Esophagus mucosa (tissue), 1 donor: ENCODE measurements at regions not wholly inside any gene's neighbourhood (a gene's known extent, or its start where the extent isn't known, plus 50 kb on each side); places are given as distances from the start of the nearest gene placed in this dataset.

Source experiments
- ATAC-seq: fragments of 200-7000 bp; cut with Tn5 transposase; one replicate; pipeline ENCODE4 v1.9.1; 2020
- donor health status: DM: yes; HTN: yes; CAD: no.

DNA sequence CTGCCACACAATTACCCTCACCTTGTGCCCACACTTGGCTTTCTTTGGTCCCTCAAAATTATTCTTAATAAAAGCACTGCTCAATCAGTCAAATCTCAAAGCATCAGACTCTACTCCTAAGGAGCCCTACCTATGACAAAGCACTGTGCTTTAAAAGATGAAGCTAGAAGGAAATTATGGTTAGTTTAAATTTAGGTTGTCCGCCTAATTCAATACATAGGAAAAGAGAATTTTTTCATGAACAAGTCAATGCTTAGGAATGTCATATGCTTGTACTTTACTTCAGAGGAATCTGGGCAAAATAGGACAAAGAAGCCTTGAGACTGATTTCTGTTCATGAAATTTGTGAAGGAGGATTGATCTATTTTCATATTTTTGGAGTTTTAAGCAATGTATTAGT lies 726.4 kb upstream of the CDH2 start:
- no peak for ATAC-seq

DNA sequence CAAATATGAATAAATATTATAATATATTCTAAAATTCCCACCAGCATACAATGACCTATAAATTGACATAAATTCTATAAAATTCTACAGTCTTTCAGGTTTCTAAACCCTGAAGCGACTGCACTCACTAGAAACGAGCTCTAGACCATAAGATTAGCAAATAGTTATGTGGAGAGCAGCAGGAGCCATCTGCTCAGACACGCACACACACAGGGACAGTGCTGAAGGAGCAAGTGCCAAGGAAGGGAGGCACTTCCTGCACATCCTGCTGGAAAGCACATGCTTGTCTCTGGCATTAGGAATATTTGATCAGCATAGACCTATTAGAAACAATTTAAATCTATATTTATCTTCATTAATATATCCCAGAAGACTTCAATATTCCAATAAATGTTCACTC lies 713.9 kb upstream of the CDH2 start:
- no peak for ATAC-seq

DNA sequence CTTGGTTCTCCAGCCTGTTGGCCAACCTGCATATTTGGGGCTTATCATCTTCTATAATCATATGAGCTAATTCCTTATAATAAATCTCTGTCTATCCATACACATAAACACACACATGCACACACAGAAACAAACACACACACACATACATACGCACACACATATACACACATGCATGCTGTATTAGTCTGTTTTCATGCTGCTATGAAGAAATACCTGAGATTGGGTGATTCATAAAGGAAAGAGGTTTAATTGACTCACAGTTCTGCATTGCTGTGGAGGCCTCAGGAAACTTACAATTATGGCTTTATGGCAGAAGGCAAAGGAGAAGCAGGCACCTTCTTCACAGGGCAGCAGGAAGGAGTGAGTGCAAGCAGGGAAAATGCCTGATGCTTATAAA lies 707.4 kb upstream of the CDH2 start:
- ATAC-seq = no peak

DNA sequence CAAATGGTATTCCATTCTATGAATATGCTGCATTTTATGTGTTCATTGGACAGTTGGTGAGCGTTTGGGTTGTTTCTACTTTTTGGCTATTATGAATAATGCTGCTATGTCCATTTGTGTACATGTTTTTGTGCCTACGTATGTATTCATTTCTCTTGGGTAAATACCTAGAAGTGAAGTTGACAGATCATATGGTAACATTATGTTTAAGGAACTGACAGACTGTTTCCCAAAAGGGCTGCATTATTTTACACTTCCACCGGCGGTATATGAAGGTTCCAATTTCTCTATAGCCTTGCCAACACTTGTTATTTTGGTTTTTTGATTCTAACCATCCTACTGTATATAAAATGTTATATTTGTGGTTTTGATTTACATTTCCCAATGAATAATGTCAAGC lies 703.9 kb upstream of the CDH2 start:
- no peak for ATAC-seq

DNA sequence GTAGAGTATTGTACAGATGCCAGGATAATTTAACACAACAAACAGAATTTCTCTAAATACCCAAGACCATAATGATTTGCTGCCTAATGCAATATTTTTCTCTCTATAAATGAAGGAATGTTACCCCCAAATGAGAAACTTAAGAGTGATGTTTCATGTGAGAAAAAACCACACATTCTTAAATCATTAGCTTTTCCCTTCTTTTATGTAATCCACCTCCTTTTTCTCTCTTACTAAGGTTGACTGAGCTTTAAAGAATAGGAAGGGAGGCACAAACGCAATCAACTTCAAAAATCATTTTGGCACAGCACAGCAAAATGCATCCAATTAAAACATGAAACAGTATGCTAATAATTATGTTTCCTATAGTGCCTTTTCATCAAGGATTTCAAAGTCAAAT lies 698.1 kb upstream of the CDH2 start:
- no peak for ATAC-seq

DNA sequence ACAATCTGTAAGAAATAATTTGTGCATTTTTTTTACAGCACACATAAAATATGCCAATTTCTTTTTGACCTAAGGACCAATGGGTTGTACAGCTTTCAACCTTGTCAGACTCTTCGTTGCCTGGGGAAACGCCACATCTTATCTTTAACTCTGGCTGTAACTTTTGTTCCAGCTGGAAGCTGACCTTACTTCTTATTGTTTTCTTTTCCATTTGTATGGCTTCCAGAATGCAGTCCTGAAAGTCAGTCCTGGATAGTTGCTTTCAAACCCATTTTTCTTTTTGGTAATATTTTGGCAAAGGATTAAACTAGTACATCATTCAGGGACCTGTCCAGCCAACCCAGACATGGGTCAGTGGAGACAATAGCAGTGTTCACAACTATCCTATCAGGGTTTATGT lies 686.5 kb upstream of the CDH2 start:
- ATAC-seq = no peak

DNA sequence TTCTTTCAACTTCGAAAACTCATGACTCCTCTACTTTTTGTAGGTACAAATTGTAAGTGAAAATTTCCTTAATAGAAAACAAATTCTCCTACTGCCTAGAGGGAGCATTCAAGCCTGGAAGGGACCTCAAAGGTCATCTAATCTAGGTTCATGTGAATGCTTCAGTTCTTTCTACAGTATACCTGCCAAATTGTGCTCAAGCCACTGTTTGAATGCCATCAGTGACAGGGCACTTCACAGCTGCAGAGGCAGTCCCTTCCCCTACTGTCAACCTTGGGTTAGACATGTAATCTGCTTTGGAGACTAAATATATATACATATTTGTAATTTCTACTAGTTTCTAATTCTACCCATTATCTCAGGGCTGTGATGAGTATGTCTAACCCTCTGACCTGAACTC lies 681.3 kb upstream of the CDH2 start:
- no peak for ATAC-seq

DNA sequence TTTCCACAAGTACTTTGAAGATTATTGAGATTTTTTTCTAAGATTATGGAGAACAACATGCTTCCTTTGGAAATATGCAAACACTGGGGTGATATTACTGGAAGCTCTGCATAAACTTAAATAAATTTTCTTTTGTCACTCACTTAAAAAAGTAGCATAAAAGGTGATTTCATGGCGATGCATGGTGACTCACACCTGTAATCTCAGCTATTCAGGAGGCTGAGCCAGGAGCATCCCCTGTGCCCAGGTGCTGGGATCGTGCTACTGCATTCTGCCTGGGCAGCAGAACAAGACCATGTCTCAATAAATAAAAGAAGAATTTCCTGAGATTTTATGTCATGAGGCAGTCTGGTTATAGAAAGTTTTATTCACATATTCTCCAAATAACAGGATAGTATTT lies 679.1 kb upstream of the CDH2 start:
- ATAC-seq = no peak

DNA sequence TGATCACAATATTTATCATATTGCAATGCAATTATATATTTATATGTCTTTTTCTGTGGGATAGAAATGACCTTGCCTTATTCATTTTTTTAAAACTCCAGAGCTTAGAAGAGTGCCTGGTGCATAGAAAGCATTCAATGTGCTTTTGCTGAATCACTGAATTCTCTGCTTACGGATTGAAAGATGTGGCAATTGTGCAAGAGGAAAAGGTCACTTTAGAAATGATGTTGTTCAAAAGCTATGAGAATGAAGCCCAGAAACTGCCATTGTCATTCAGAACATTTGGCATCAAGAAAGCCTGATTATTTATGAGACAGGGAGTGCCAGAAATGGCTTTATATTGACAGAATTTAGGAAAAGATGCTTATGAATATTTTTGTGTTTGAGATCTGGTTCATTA lies 678.6 kb upstream of the CDH2 start:
- ATAC-seq = no peak

DNA sequence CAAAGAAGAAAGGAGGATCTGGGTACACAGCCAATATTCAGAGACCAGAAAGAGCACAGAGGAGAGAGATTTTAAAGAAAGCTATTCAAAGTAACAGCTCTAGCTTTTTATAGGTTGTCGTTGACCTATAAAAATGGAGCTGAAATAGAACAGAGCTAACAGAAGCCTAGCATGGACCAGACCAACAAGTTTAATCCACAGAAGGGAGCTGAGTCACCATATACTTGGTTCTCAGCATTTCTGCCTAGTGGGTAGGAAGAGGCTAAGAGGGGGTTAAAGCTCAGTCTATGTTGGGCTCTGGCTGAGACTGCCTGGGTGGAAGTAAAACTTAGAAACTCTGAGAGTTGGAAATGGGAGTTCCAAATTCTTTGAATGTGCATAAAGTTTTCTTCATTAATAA lies 678.0 kb upstream of the CDH2 start:
- ATAC-seq = no peak

DNA sequence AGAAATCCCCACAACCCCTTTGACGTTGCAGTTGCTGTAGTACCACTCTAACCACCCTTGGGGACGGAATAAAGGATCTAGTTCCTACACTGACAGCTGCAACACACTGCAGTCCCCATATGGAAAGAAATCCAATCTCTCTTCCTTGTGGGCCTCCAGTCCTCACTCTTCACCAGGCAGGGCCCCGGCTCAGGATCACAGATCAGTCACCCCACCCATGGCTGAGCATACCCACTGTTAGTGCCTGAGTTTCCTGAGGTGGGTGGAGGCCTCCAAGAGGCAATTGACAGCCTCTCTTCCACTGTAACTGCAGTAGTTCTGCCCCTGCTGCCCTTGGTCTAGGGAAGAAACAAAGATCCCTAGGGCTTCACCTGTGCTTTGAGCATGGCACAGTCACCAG lies 670.0 kb upstream of the CDH2 start:
- ATAC-seq = no peak

DNA sequence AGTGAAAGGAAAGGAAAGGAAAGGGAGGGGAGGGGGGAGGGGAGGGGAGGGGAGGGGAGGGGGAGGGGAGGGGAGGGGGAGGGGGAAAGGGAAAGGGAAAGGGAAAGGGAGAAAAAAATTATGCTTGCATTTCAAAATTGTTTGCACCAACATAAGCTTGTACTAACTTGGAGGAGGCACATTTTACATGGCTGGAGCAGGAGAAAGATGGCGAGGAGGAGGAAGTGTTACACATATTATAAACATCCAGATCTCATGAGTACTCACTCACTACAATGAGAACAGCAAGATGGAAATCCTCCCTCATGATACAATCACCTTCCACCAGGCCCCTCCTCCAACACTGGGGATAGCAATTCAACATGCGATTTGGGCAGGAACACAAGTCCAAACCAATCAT lies 660.2 kb upstream of the CDH2 start:
- no peak for ATAC-seq

DNA sequence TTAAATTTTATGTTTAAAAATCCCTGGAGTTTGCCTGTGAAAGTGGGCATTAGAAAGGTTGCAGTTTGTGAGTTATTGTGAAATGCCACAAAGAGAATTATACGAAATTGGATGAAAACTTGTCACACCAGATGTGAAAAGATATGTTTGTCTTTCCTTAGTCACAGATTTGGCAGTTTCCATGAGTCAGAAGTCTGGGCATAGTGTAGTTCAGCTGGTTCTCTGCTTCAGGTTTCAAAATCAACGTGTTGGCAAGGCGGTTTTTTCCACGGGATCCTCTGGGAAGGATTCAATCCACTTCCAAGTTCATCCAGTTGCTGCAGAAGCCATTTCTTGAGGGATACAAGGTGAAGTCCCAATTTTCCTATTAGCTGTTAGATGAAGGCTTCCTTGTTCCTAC lies 658.0 kb upstream of the CDH2 start:
- ATAC-seq = no peak

DNA sequence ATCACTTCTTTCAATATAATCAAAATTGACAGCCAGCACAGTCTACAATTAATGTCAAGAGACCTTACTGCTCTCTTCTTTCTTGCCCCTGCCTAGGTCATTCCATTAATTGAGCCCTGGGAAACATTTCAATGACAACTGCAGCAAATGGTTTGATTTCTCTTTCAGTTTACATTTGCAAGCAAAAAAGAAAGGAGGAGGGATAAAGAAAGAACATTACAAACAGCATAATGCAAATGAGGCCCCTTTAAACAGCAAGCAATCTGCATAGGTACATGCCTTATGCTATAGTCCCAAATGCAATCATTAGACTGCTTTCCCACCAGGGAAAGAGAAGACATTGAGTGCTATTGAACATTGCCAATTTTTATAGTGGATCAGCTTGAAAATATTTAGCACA lies 655.0 kb upstream of the CDH2 start:
- ATAC-seq = no peak

DNA sequence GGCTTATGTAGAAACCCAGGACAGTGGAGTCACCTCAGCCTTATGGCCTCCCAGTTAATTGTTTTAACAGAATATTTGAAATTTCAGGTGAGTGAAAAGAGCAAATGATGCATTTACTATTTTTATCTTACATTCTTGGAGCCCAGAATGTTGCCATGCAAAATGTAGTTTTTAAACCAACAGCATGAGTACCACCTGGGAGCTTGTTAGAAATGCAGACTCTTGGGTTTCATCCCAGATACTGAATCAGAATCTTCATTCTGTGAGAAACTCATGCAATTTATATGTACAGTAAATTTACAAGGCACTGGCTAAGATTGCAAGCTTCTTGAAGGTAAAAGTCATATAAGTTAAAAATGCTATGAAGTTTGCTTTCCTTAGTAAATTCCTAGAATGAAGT lies 654.5 kb upstream of the CDH2 start:
- no peak for ATAC-seq

DNA sequence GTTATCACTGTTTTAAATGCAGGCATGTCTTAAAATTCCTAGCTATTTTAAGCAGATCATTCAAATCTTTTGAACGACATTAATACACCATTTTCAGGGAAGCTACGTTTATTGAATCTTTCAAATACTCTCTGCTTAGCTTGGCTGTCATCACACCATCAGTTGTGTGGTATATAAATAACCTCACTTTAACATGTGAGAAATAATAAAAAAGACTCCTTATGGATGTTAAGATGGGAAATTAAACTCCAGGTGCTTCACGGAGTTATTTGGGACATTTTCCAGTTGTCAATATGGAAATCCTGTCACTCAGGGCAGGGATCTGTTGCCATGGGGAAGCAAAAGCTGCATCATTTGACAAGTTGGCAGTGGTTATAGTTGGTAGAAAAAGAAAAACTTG lies 649.2 kb upstream of the CDH2 start:
- no peak for ATAC-seq

DNA sequence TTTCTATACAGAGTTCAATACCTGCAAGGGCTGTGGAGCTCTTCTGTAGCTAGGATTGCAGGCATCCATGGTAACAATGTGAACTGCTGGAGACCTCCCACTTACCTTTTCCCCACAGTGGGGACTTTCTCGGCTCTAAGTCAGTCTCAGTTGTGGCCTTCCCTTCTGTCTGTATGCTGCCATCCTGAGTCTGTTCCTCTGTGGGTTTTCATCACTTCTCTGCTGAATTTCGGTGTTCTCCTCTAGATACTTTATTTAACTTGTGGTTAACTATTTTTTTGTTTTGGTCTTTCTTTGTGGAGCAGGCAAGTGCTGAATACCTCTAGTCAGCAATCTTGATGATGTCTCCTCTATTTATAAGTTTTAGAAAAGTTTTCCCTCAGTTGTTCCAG lies 647.2 kb upstream of the CDH2 start:
- no peak for ATAC-seq

DNA sequence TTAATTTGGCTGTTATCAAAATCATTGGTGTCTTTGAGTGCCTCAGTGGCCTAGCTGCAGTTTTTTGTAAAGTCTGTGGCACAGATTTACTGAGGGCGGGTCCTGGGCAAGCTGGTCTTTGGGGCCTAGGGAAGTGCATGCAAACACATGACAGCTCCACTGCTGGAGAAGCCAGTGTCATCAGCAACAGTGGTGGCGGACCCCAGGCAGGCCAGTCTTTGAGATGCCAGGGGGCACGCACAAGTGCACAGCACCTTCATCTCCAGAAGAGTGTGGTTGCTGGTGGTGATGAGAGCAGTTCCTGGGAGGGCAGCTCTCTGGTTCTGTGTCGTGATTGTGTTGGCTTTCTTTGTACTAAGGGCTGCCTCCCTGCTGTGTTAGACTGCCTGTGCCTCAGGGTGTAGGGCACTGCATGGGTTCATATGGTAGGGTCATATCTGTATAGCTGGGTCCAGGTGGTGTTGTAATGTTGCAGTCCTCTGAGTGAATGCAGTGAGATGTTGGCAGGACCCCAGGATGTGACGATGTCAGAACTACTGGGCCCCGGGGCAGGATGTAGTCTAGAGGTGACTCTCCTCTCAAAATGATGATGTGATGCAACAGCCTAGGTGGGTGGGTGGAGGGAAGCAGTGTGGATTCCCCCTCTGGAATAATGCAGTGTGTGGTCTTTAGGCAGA lies 646.7 kb upstream of the CDH2 start:
- no peak for ATAC-seq

DNA sequence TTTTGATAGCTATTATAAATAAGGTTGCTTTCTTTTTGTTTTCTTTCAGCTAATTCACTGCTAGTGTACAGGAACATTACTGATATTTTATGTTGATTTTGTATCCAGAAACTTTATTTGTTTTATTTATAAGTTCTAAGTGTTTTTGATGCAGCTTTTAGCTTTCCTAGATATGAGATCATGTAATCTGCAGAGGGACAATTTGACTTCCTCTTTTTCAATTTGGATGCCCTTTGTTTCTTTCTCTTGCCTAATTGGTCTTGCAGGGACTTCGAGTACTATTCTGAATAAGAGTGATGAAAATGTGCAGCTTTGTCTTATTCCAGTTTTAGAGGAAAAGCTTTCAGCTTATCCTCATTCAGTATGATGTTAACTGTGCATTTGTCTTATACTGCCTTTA lies 643.4 kb upstream of the CDH2 start:
- ATAC-seq = no peak

DNA sequence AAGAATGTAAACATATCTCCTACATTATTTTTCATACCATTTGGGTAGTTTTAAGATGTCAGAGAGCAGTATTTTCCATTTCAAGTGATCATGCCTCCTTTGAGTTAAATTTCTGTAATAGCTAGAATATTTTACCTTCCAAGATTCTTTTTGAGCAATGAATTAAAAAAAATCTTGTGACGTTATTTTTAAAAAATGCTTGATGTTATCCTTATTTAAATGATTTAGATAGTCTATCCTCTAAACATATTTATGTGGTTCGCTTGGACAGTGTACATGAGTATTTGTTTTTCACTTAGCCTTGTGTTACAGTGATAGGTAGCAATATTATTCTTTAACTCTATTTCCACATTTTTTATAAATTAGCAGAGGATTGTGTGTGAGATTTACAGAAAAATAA lies 639.2 kb upstream of the CDH2 start:
- ATAC-seq = no peak

DNA sequence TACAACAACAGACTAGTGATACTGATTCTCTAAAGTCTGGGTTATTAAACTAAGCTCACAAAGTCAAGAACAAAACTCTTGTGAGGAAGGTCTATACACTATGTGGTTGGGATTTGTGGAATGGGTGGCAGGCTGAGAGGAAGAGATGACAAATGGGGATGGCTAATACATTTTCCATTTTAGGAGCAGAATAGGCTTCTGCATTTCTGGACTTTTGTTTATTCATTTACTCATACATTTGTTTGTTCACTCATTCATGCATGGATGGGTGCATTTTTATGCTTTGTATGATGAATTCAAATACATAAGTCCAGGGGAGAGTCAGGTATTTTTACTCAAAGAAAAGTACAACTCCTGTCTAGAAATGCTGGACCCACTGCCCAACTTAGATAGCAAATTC lies 637.4 kb upstream of the CDH2 start:
- no peak for ATAC-seq

DNA sequence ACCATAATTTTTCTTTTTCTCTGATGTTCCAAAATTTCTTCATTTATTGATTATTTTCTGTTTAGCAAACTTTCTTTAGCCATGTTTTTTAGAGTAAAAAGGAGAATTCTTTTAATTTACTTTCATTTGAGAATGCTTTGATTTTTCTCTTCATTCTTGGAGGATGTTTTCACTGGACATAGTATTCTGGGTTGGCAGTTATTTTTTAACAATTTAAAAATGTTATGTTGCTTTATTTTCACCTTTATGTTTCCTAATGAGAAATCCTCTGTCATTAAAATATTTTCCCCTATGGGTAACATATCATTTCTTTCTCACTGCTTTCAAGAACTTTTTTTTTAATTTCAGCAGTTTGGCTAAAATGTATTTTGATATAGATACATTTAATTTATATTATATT lies 631.4 kb upstream of the CDH2 start:
- ATAC-seq = no peak

DNA sequence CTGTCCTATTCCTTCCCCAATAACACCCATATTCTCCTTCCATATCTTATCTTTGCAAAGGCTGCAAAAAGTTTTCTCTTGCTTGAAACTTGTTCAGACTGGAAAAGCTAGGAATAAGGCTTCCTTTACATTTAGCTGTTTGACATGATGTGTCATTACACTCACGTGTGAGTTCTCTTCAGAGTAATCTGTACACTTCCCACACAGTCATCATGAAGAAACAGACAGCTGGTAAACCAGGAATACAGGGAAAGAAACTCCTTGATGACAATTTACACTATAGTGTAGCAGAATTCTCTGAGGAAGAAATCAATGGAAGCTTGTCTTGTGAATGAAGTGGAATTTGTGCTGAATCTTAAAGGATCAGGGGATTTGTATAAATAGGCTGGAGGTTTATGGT lies 628.6 kb upstream of the CDH2 start:
- ATAC-seq = no peak

DNA sequence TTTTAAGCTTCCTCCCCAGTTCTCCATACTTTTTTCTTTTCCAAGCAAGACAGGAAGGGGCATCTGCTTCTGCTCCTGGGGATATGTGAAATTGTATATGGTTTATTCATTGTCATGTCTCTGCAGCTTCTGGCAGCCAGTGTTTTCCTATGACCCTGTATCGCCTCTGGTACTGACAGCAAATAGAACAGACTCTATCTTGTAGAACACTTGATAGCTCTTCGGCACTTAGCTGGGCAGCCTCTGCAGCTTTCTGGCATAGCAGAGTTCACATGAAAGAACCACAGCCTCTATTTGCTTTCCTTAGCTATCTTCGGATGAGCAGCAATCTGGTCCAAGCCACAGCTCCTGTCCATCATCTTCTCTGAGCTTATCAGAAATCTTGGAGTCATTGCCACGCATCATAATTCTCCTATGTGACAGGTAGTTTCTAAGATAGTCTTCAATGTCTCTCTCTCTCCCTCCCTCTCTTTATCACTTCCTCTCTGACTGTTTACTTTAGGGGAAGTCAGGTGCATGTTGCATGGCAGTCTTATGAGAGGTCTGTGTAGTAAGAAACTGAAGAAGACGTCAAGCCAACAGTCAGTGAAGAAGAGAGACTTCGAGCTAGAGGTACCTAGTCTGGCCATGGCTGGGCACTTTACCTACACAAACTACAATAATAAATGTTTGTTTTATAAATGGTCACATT lies 627.7 kb upstream of the CDH2 start:
- ATAC-seq = no peak

DNA sequence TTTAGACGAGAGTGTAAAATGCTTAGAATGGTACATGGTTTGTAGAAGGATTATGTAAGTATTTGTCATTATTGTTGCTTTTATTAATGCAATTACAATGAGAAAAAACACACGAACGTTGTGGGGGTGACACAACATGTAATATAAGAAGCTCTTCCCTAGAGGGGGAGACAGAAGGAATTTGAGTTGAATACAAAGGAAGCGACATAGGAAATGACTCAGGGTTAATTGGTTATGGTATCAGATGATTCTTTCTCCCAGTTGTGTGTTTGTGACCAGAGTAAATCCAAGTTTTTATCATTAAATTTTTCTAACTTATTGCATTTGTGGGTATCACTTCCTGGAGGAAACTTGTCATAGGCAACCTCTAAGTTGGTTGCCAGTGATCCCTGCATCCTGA lies 625.6 kb upstream of the CDH2 start:
- ATAC-seq = no peak
